ENCODE measurements at regions not wholly inside any gene's neighbourhood (a gene's known extent, or its start where the extent isn't known, plus 50 kb on each side); places are given as distances from the start of the nearest gene placed in this dataset.

DNA sequence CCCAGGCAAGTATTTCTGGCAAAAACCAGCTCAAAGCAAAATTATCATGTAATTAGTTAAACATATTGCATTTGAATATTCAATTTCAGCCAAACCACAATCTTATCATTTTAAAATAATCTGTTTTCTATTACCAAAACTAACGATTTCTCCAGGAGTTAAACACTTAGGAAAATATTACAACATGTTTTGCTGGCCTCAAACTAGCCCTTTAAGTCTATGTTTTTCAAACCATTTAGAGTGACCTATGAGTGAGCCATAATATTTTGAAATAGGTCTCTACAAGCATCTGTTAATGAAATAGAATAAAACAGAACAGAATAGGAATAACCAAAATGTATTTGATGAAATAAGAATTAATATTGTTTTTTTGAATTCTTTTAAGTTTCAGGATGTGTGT is 370.9 kb downstream of the COL12A1 start:
- ATAC-seq (ENCODE audit: insufficient number of reproducible peaks, low FRiP score, low read depth) (no peak), DNase-seq (ENCODE audit: low spot score) (no peak)
- Histone ChIP-seq H3K9me3 (no peaks in the 10 kb centered on the region), H3K4me1 (ENCODE audit: control insufficient read depth in 1 of 2, low read depth in 2 of 2) (no peaks in the 10 kb centered on the region), H3K27ac (no peak overlapping the region), H3K4me3 (no peak overlapping the region), H3K36me3 (no peaks in the 10 kb centered on the region), H3K27me3 (replicated peaks; ENCODE audit: insufficient read depth) (no peaks in the 10 kb centered on the region)
- TF ChIP-seq CTCF (IDR thresholded peaks at IDR 0.05), result no peak

DNA sequence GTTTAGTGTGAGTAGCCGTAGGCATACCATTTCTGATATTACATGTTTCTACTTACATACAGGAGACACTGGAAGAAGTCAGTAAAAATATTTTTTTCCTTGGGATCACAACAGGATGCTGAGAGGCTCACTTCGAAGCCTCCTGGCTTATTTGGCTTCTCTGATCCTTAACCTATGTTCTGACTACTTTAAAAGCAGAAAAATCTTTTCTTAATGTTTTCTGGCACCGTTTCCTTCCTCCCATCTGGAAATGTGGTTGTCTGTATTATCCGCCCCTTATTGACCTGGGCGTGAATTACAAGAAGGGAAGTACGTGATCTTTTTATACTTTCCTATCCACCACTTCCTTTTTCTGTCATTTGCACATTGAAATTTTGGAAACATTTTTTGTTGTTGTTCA is 379.6 kb downstream of the COL12A1 start:
- TF ChIP-seq CTCF (IDR thresholded peaks at IDR 0.05), result no peak
- H3K4me3 ChIP-seq, result no peak overlapping the region
- no peaks in the 10 kb centered on the region for H3K4me1 ChIP-seq (ENCODE audit: control insufficient read depth in 1 of 2, low read depth in 2 of 2)
- no peaks in the 10 kb centered on the region for H3K27me3 ChIP-seq (replicated peaks; ENCODE audit: insufficient read depth)
- no peaks in the 10 kb centered on the region for H3K9me3 ChIP-seq
- DNase-seq (ENCODE audit: low spot score) (no peak), ATAC-seq (ENCODE audit: insufficient number of reproducible peaks, low FRiP score, low read depth) (no peak)
- H3K36me3 ChIP-seq, result no peaks in the 10 kb centered on the region
- H3K27ac ChIP-seq, result no peak overlapping the region

GRCh38 chr6:74814440-74814839 is 391.4 kb downstream of the COL12A1 start:
- Histone ChIP-seq H3K27ac (no peak overlapping the region), H3K36me3 (no peaks in the 10 kb centered on the region), H3K27me3 (replicated peaks; ENCODE audit: insufficient read depth) (no peaks in the 10 kb centered on the region), H3K9me3 (no peaks in the 10 kb centered on the region), H3K4me3 (no peak overlapping the region), H3K4me1 (ENCODE audit: control insufficient read depth in 1 of 2, low read depth in 2 of 2) (no peaks in the 10 kb centered on the region)
- ATAC-seq (ENCODE audit: insufficient number of reproducible peaks, low FRiP score, low read depth) (no peak), DNase-seq (ENCODE audit: low spot score) (no peak)
- no peak for TF ChIP-seq CTCF (IDR thresholded peaks at IDR 0.05)

DNA sequence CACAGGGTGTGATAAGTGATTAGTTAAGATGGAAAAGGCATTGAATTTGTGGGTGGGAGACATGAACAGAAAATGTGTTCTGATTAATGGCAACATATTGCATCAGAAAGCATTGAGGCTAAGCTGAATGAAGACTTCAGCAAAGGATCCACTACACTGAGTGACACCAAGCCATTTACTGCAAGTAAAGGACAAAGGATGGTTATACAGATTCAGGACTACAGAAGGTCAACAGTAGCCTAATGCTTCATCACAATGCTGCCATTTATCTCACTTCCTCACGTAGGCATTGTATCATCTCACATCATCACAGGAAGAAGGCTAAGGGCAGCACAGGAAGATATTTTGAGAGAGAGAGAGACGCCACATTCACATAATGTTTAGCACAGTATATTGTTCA is 398.2 kb downstream of the COL12A1 start:
- ATAC-seq (ENCODE audit: insufficient number of reproducible peaks, low FRiP score, low read depth), result no peak
- no peak for TF ChIP-seq CTCF (IDR thresholded peaks at IDR 0.05)

GRCh38 chr6:74805916-74806696 is 399.7 kb downstream of the COL12A1 start:
- Histone ChIP-seq H3K27ac (no peak overlapping the region), H3K27me3 (replicated peaks; ENCODE audit: insufficient read depth) (no peaks in the 10 kb centered on the region), H3K4me3 (no peak overlapping the region), H3K9me3 (no peaks in the 10 kb centered on the region), H3K4me1 (ENCODE audit: control insufficient read depth in 1 of 2, low read depth in 2 of 2) (no peaks in the 10 kb centered on the region), H3K36me3 (no peaks in the 10 kb centered on the region)
- DNase-seq (ENCODE audit: low spot score), result no peak
- no peak for TF ChIP-seq CTCF (IDR thresholded peaks at IDR 0.05)
- ATAC-seq (ENCODE audit: insufficient number of reproducible peaks, low FRiP score, low read depth), result no peak

More for the DNA sequence above, 398.2 kb downstream of the COL12A1 start:
- Histone ChIP-seq H3K4me1 (ENCODE audit: control insufficient read depth in 1 of 2, low read depth in 2 of 2) (no peaks in the 10 kb centered on the region), H3K4me3 (no peak overlapping the region), H3K27me3 (replicated peaks; ENCODE audit: insufficient read depth) (no peaks in the 10 kb centered on the region), H3K36me3 (no peaks in the 10 kb centered on the region), H3K27ac (no peak overlapping the region), H3K9me3 (no peaks in the 10 kb centered on the region)
- no peak for DNase-seq (ENCODE audit: low spot score)

Data from thoracic aorta (tissue), 2 donors.